ENCODE measurements at regions not wholly inside any gene's neighbourhood (a gene's known extent, or its start where the extent isn't known, plus 50 kb on each side); places are given as distances from the start of the nearest gene placed in this dataset.

GRCh38 chr12:116508145-116509121 lies 50.7 kb upstream of the MAP1LC3B2 start:
- Histone ChIP-seq H3K4me3 (peak overlapping the region; percentile 45 to 75 (median 46)), H3K27ac (peak overlapping the region; percentile 45 to 81), H3K36me3 (no peaks in the 10 kb centered on the region), H3K4me1 (no peaks in the 10 kb centered on the region), H3K27me3 (no peaks in the 10 kb centered on the region), H3K9me3 (no peaks in the 10 kb centered on the region)
- DNase-seq (ENCODE audit: low spot score in 2 of 2), result no peak
- TF ChIP-seq POLR2AphosphoS5 (IDR thresholded peaks at IDR 0.05) (no peak), POLR2A (IDR thresholded peaks at IDR 0.05) (no peak), CTCF (IDR thresholded peaks at IDR 0.05) (no peak)
- intact Hi-C loops (cut with DNase I; ENCODE audit: low total_unique reads), result loop anchor here (5.0 kb wide), 1 partner anchor 1356 kb away; no protein-coding TSS in a partner anchor

Data from breast epithelium (tissue), 4 donors.